CD14-positive monocyte (primary cell): ENCODE measurements at regions not wholly inside any gene's neighbourhood (a gene's known extent, or its start where the extent isn't known, plus 50 kb on each side); places are given as distances from the start of the nearest gene placed in this dataset.

Experiments used
- DNase-seq, 3 donors: peaks; one replicate each; pipeline ENCODE4 v3.0.0-alpha.2; 2011 to 2022
- H2AFZ ChIP-seq: 2 replicates; pipeline ENCODE4 v1.6.0; 2012; ENCODE audit warnings: mild to moderate bottlenecking, low read depth, low read length, inconsistent platforms; ENCODE audit not compliant: insufficient read depth, poor library complexity, severe bottlenecking
- H3K27ac ChIP-seq, 2 donors: 1 replicate in 1 of 2; 2 replicates in 1 of 2; pipeline ENCODE4 v1.5.1; 2012 to 2013; ENCODE audit warnings: low read length in 2 of 2, control low read depth in 1 of 2, inconsistent platforms in 1 of 2, low read depth in 1 of 2, mild to moderate bottlenecking in 1 of 2
- H3K27me3 ChIP-seq, 2 donors: one replicate each; pipeline versions ENCODE4 v1.6.0 to v1.6.1; 2011 to 2013; ENCODE audit warnings: low read length in 2 of 2; ENCODE audit not compliant: control insufficient read depth in 2 of 2, insufficient read depth in 2 of 2
- H3K36me3 ChIP-seq, 2 donors: replicated peaks in 1 of 2; 1 replicate in 1 of 2; 2 replicates in 1 of 2; pipeline versions ENCODE4 v1.5.1 to v1.6.1; 2012 to 2013; ENCODE audit warnings: low read length in 2 of 2, control low read depth in 1 of 2, inconsistent platforms in 1 of 2, mild to moderate bottlenecking in 1 of 2; ENCODE audit not compliant: insufficient read depth in 2 of 2, control insufficient read depth in 1 of 2
- H3K4me1 ChIP-seq, 2 donors: 1 replicate in 1 of 2; 2 replicates in 1 of 2; pipeline versions ENCODE4 v1.5.1 to v1.6.1; 2012 to 2013; ENCODE audit warnings: low read length in 2 of 2, control low read depth in 1 of 2, inconsistent platforms in 1 of 2, mild to moderate bottlenecking in 1 of 2, moderate library complexity in 1 of 2; ENCODE audit not compliant: insufficient read depth in 2 of 2, control insufficient read depth in 1 of 2
- H3K4me2 ChIP-seq: replicated peaks from 2 replicates; pipeline ENCODE3; 2012; ENCODE audit warnings: low read length, moderate library complexity, mild to moderate bottlenecking; ENCODE audit not compliant: poor library complexity, severe bottlenecking; ENCODE audit errors: extremely low read depth
- H3K4me3 ChIP-seq, 3 experiments: fragments of 200-600 bp in 1 of 3; sonication (generic) in 1 of 3; replicated peaks in 1 of 3; 1 replicate in 2 of 3; 2 replicates in 1 of 3; pipeline ENCODE4 v1.5.1; 2011 to 2013; ENCODE audit warnings: low read length in 3 of 3, mild to moderate bottlenecking in 3 of 3, control low read depth in 2 of 3, low read depth in 2 of 3, inconsistent platforms in 1 of 3, moderate library complexity in 1 of 3
- H3K79me2 ChIP-seq: 2 replicates; pipeline ENCODE4 v1.6.0; 2012; ENCODE audit warnings: mild to moderate bottlenecking, control low read depth, inconsistent platforms, low read length, moderate library complexity; ENCODE audit not compliant: insufficient read depth
- H3K9ac ChIP-seq: 2 replicates; pipeline ENCODE4 v1.6.0; 2017; ENCODE audit warnings: low read length, mild to moderate bottlenecking; ENCODE audit not compliant: insufficient read depth, poor library complexity, severe bottlenecking
- H3K9me3 ChIP-seq, 2 donors: replicated peaks in 1 of 2; 1 replicate in 1 of 2; 2 replicates in 1 of 2; pipeline versions ENCODE4 v1.5.1 to v1.6.1; 2012 to 2013; ENCODE audit warnings: low read length in 2 of 2, control low read depth in 1 of 2; ENCODE audit not compliant: control insufficient read depth in 1 of 2, insufficient read depth in 1 of 2
- H4K20me1 ChIP-seq: 2 replicates; pipeline ENCODE4 v1.6.0; 2012; ENCODE audit warnings: mild to moderate bottlenecking, low read length, control low read depth, moderate library complexity; ENCODE audit not compliant: insufficient read depth
- H3K27ac Mint-ChIP-seq, 7 donors: one replicate each; pipeline ENCODE4 v1.8.0; 2020; ENCODE audit warnings: mild to moderate bottlenecking in 7 of 7, mixed read lengths in 7 of 7, moderate library complexity in 6 of 7, inconsistent platforms in 2 of 7
- H3K27me3 Mint-ChIP-seq, 3 donors: one replicate each; pipeline ENCODE4 v1.8.0; 2021 to 2022; ENCODE audit warnings: low read depth in 3 of 3, mild to moderate bottlenecking in 3 of 3, mixed read lengths in 3 of 3, moderate library complexity in 3 of 3, inconsistent platforms in 1 of 3
- H3K36me3 Mint-ChIP-seq, 2 donors: one replicate each; pipeline ENCODE4 v1.8.0; 2020; ENCODE audit warnings: mixed read lengths in 2 of 2, inconsistent platforms in 1 of 2, mild to moderate bottlenecking in 1 of 2
- H3K4me1 Mint-ChIP-seq: one replicate; pipeline ENCODE4 v1.8.0; 2020; ENCODE audit warnings: mild to moderate bottlenecking, mixed read lengths
- H3K4me3 Mint-ChIP-seq, 2 donors: one replicate each; pipeline ENCODE4 v1.8.0; 2020; ENCODE audit warnings: mild to moderate bottlenecking in 2 of 2, mixed read lengths in 2 of 2, moderate library complexity in 1 of 2
- H3K9me3 Mint-ChIP-seq, 7 donors: one replicate each; pipeline ENCODE4 v1.8.0; 2020 to 2022; ENCODE audit warnings: mixed read lengths in 7 of 7, mild to moderate bottlenecking in 6 of 7, moderate library complexity in 6 of 7, inconsistent platforms in 2 of 7
- CTCF ChIP-seq: fragments of 200-600 bp; IDR thresholded peaks from one replicate; pipeline ENCODE4 v1.8.0; 2022; ENCODE audit warnings: antibody characterized with exemption, mild to moderate bottlenecking
- WGBS: methylation state at CpG from one replicate; pipeline ENCODE4 v1.1.5; 2013; ENCODE audit warnings: missing lambda C conversion rate; ENCODE audit not compliant: insufficient coverage; 5-methylcytosine and 5-hydroxymethylcytosine counted together
- intact Hi-C, 2 donors: fragments of 100-400 bp; cut with micrococcal nuclease; formaldehyde crosslinking; loops; one replicate each; pipeline versions ENCODE4 v1.15.0 to v1.15.1; 2023

- H3K9ac ChIP-seq, result no peak overlapping the region
- no peaks in the 10 kb centered on the region for H3K9me3 ChIP-seq
- no peak overlapping the region for H3K27ac ChIP-seq
- intact Hi-C loops, result no loop called here
- no peak overlapping the region for H3K4me3 ChIP-seq
- H3K27ac Mint-ChIP-seq, result no peak overlapping the region
- no peak for TF ChIP-seq CTCF
- peaks cover 8 to 12% of the 10 kb centered on the region in 2 donors for H3K4me1 ChIP-seq
- H3K4me2 ChIP-seq, result no peak overlapping the region
- H3K79me2 ChIP-seq, result no peaks in the 10 kb centered on the region
- no peak overlapping the region for H3K4me3 Mint-ChIP-seq
- H4K20me1 ChIP-seq, result no peaks in the 10 kb centered on the region
- peaks cover 1 to 27% (median 14%) of the 10 kb centered on the region in 3 donors for H3K27me3 Mint-ChIP-seq
- 97% methylated on average over 8 of the region's 8 CpGs for WGBS
- H3K36me3 ChIP-seq, result no peaks in the 10 kb centered on the region
- H3K4me1 Mint-ChIP-seq, result peaks cover 4% of the 10 kb centered on the region
- H3K27me3 ChIP-seq, result no peaks in the 10 kb centered on the region
- H3K9me3 Mint-ChIP-seq, result peaks cover 0 to 9% (median 3%) of the 10 kb centered on the region in 7 donors
- no peak overlapping the region for H2AFZ ChIP-seq
- DNase-seq, result no peak
- no peaks in the 10 kb centered on the region for H3K36me3 Mint-ChIP-seq
Observed at GRCh38 chr1:231107151-231107550, 54.7 kb upstream of the TRIM67 start.

GRCh38 chr1:231106347-231106746 is 55.5 kb upstream of the TRIM67 start:
- Mint-ChIP-seq H3K27ac (no peak overlapping the region), H3K4me3 (no peak overlapping the region), H3K36me3 (no peaks in the 10 kb centered on the region), H3K9me3 (peaks cover 0 to 5% (median 1%) of the 10 kb centered on the region in 7 donors), H3K27me3 (peaks cover 1 to 27% (median 15%) of the 10 kb centered on the region in 3 donors), H3K4me1 (peaks cover 4% of the 10 kb centered on the region)
- Histone ChIP-seq H3K4me3 (no peak overlapping the region), H3K4me2 (no peak overlapping the region), H3K79me2 (no peaks in the 10 kb centered on the region), H3K9me3 (no peaks in the 10 kb centered on the region), H3K9ac (no peak overlapping the region), H3K36me3 (no peaks in the 10 kb centered on the region), H4K20me1 (no peaks in the 10 kb centered on the region), H3K27ac (no peak overlapping the region), H2AFZ (no peak overlapping the region), H3K4me1 (peaks cover 8 to 12% of the 10 kb centered on the region in 2 donors), H3K27me3 (no peaks in the 10 kb centered on the region)
- WGBS, result 6% methylated on average over 4 of the region's 5 CpGs
- no peak for DNase-seq
- no peak for TF ChIP-seq CTCF
- intact Hi-C loops, result no loop called here
